ENCODE measurements at regions not wholly inside any gene's neighbourhood (a gene's known extent, or its start where the extent isn't known, plus 50 kb on each side); places are given as distances from the start of the nearest gene placed in this dataset.
A peak's percentile ranks its signal among the peaks of the same experiment; 100 is the strongest.
"Not testable (repeated sequence)": the region's sequence is repeated elsewhere in the genome, so short reads cannot be mapped to it uniquely, and the experiment has no call there.

DNA sequence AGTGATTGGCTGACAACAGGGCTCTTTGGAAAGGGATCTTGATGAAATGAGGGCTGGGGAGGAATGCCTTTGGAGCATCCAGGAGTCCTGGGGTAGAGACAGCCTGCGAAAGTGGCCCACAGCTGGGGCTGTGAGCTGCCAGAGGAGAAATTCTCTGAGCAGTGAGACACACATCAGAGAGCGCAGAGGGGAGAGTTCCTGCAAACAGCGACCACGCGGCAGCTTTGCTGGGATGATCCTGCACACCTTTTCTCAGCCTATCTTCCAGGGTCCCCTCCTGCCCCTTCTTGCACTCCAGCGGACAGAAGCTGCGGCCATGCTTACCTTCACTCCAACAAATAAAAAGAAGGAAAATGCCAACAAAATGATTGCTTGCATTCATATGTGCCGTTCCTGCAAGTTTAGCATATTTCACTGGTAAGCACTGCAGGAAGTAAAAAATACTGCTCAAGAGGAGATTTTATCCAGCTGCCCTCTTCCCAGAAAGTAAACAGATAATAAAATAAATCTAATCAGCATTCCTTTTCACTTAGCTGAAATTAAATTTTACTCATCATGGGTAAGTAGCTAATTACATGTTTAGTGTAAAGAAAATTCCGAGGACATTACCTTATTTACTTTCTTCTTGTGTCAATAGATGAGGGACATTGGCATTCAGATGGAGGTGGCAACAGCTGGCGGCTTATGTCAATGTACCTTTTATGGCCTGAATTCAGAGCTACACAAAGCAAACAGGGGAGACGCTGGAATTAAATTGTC, 339.9 kb upstream of the ARID1B start:
- peak; percentile 20 for DNase-seq

DNA sequence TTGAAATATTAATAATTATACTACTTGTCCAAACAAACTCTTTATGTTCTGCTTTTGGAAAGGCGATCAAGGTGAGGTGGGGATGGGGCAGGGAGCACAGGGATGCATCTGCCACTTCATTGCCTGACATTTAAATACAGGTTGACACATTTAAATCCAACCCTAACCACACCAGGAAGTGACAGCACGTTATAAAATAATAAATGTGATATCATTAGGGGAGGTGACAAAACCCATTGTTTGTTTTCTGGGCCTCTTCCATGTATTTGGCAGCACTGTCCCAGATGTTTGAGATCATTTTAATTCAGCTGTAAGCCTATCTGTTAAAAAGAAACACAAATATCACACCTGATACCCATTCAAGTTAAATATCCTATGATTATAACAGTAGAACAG, 342.4 kb upstream of the ARID1B start:
- DNase-seq, result no peak

DNA sequence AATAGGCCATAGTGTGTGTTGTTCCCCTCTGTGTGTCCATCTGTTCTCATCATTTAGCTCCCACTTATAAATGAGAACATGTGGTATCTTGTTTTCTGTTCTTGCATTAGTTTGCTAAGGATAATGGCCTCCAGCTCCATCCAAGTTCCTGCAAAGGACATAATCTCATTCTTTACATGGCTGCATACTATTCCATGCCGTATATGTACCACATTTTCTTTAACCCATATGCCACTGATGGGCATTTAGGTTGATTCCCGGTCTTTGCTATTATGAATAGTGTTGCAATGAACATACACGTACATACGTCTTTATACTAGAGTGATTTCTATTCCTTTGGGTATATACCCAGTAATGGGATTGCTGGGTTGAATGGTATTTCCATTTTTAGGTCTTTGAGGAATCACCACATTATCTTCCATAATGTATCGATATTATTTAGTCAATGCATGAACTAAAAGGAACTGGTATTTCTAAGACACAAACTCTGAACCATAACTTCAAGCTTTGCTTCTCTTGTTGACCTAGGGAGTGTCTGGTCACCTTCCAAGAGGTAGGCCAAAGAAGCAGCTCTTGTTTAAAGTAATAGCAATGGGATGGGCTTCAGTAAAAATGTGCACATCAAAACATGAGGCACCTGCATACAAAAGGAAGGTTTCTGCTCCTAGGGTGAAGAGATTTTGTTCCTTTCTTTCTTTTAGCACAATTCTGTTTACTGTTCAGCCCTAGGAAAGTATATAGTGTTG, 343.0 kb upstream of the ARID1B start:
- DNase-seq, result no peak

DNA sequence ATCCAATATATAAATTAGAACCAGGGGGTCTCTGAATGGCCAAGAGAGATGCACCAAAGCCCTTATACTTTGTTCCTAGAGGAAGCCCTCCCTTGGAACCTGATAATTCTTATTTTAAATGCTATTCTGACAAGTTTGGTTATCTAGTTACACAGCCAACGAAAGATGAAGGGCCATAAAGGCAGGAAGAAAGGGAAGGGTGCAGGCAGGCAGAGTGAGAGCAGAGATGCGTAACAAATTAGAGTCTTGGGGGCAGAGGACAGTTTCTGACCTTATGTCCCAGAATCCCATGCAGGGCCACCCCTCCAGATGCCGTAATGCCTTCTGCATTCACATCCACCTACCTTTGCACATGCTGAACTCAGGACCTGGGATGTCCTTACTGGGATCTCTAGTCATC, 344.6 kb upstream of the ARID1B start:
- no peak for DNase-seq

DNA sequence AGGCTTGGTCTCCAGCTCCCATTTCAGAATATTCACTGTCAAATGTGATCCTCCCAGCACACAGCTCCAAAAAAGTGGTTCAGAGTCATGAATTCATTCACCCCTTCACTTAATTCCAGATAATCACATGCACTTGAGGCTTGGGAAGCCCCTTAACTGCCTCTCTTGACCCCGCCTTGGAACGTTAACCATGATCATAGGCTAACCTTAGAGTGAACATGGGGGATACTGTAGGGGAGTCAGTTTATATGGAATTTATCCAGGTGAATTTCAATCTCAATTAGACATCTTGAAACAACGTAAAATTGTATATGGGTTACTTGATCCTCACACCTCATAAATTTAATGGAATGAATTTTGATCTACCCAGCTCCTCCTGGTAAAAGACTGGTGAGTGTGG, 346.8 kb upstream of the ARID1B start:
- DNase-seq, result no peak

- DNase-seq, result no peak
These were observed 349.8 kb upstream of the ARID1B start for GRCh38 chr6:156427345-156427744.

DNA sequence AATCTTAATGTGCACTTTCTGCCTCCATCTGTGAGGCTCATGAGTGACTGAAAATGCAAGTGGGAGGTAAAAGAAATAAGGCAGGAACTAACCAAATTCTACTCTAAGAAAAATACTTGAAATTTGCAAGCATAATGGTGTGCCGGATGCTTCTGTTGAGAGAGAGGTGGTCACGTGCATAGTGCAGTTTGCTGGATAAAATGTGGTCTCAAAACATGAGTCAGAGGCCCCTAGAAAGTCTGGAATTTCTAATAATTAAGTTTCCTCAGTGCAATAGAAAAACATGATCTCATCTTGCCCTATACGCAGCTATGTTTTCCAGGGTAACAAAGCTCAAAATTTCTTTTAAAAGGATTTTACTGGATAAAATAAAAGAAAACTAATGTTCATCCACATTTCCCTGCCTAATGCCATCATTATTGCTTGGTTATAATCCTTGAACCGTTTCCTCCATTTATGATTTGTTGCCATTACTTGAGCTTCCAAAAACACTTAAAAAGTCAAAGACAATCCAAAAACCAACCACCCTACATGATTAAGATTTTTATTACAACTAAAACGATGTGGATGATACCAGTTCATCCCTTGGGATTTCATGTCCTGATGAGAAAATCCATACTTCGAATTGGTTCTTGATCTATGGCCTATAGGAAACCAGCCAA, 351.7 kb upstream of the ARID1B start:
- no peak for DNase-seq

DNA sequence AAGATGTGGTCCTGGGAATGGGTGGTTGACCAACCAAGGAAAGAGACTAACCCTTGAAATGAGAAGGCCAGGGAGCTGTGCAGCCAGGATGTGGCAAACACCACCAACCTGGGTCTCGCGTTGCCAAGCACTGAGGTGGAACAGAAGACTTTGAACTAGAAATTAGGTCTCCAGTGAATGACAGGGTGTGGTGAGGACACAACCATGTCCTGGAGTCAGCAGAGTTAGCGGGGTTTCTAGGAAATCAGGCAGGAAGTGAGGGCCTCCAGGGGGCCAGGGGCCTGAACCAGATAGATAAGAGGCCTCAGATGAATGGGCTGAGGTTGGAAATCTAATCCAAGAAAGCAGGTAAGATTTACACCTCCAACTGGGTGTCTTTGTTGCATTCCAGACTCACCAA, 353.3 kb upstream of the ARID1B start:
- no peak for DNase-seq

- no peak for DNase-seq
These were observed 354.1 kb upstream of the ARID1B start for GRCh38 chr6:156423075-156423474.

GRCh38 chr6:156421933-156422332, 355.2 kb upstream of the ARID1B start:
- DNase-seq, result no peak

GRCh38 chr6:156421301-156421700, 355.9 kb upstream of the ARID1B start:
- DNase-seq, result not testable (repeated sequence)

DNA sequence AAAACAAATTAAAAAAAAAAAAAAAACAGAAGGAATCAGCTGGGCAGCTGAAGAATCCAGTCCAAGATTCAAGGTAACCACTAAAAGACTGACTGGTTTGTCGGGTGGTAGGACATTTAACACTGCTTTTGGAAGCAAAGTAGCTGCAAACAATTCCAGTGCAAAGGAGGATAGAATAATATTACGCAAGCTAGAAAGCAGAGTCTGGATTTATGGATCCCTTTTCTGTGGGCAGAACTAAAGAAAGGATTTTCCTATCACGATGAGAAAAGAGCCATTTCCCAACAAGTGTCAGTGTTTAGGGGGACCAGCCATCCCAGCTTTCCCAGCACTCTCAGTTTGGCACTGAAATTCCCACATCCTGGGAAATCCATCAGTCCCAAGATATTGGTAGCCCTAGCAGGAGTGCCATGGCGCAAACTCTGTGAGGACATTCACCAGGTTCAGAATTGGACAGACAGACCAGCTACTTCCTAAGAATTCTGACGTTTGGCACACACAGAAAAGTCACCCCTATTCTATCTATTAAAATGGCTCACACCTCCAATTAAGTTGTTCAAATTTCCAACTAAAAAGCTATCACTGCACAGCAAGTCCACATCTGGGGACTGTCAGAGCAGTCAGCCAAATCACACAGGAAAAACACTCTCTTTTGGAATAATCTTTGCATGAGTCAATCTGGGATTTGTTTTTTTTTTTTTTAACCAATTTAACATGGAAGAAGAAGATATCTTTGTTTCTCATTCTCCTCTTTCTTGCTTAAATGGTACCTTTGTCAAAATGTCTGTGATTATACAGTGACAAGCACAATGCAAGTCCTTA, 356.8 kb upstream of the ARID1B start:
- DNase-seq, result no peak

GRCh38 chr6:156419594-156419993, 357.6 kb upstream of the ARID1B start:
- DNase-seq, result no peak

DNA sequence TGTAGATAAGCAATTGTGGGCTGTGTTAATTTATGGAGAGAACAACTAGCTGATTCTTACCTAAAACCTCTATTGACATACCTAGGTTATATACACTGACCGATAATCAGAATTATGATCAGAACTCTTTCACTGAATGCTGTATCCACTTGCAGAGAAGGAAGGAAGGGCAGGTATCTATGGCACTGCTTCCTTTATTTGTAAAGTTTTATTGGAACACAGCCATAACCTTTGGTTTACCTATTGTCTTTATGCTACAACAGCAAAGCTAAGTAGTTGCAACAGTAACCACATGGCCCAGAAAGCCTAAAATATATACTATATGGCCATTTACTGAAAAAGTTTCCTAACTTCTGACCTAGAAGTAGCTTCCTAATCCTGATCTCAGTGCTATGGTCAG, 358.9 kb upstream of the ARID1B start:
- DNase-seq, result no peak

GRCh38 chr6:156416391-156416790, 360.8 kb upstream of the ARID1B start:
- DNase-seq, result no peak

DNA sequence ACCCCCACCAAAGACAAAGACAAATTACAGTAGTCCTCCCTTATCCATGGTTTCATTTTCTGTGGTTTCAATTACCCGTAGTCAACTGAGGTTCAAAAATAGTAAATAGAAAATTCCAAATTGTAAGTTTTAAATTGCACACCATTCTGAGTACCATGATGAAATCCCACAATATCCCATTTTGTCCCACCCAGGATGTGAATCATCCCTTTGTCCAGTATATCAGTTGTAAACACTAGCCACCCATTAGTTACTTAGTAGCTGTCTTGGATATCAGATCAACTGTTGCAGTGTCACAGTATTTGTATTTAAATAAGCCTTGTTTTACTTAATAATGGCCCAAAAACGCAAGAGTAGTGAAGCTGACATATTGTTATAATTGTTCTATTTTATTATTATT, 364.0 kb upstream of the ARID1B start:
- no peak for DNase-seq

- no peak for DNase-seq
These were observed 366.5 kb upstream of the ARID1B start for GRCh38 chr6:156410649-156411048.

GRCh38 chr6:156408655-156409054, 368.5 kb upstream of the ARID1B start:
- DNase-seq, result no peak

- DNase-seq, result no peak
These were observed 369.8 kb upstream of the ARID1B start for GRCh38 chr6:156407334-156407733.

DNA sequence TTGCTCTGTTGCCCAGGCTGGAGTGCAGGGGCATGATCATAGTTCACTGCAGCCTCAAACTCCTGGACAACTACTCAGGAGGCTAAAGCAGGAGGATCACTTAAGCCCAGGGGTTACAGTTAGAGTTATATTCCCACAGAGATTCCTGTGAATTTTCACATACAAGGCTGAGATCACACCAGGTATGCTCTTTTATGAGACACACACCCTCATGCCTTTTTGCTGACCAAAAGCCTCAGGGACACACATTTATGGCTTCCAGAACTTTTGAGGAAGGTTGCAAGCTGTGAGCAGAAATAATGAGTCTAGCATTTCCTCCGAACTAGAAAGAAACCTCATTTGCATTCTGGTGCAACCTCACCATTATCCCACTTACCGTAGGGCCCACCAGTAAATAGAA, 370.5 kb upstream of the ARID1B start:
- DNase-seq, result no peak

DNA sequence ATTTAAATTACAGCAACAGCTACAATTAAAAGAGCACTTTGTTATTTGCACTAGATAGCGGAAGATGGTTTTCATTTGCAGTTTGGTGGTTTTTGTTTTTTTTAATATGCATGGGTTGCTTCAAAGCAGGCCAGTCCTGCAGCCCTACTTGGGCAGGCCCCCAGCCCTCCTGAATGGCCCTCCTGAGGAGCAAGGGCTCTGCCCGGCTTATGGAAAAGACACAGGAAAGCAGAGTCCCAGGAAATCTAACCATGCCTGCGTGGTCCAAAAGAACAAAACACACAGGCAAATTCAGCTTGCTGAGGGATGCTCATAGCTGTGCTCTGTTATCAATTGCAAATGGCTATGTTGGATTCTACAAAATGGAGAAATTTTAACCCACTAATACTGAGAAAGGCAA, 371.1 kb upstream of the ARID1B start:
- no peak for DNase-seq

GRCh38 chr6:156402628-156403027, 374.6 kb upstream of the ARID1B start:
- no peak for DNase-seq

DNA sequence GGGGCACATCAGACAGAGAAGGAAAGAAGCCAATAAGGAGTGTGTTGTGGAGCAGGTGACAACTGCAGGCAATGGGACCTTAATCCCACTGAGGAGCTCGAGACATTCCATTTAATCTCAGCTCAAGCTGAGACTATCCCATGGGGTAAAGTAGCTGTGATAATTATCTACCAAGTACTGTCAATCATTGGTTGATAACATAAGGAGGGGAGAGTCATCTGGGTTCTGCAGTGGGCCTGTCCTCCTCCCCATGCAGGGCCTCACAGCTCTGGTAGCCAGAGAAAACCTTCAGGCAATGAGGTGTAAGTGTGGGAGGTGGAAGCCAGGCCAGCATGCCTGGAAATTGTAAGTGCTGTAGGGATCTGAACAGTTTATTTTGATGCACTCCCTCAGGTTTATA, 375.0 kb upstream of the ARID1B start:
- peak; percentile 73 for DNase-seq
